Erythroblast (primary cell): ENCODE measurements at regions not wholly inside any gene's neighbourhood (a gene's known extent, or its start where the extent isn't known, plus 50 kb on each side); places are given as distances from the start of the nearest gene placed in this dataset.

Experiments
- GATA1 ChIP-seq: IDR thresholded peaks from 2 replicates; pipeline ENCODE4 v1.6.1; 2011; ENCODE audit warnings: low read depth, mild to moderate bottlenecking, control low read depth, low read length, moderate library complexity
- POLR2A ChIP-seq: IDR thresholded peaks from 2 replicates; pipeline ENCODE4 v1.6.1; 2011; ENCODE audit warnings: mild to moderate bottlenecking, low read length

DNA sequence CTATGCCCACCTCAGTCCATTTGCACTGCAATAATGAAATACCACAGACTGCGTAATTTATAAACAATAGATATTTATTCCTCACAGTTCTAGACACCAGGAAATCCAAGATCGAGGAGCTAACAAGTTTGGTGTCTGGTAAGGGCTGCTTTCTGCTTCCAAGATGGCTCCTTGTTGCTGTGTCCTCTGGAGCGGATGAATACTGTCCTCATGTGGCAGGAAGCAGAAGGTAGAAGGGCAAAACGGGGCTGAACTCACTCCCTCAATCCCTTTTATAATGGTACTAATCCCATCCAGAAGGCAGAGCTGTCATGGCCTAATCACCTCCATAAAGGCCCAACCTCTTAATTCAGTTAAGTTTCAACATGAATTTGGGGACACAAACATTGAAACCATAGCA is 75.3 kb downstream of the P2RY1 start:
- TF ChIP-seq POLR2A (no peak), GATA1 (no peak)
